IPS DF 6.9 (cell line): ENCODE measurements at regions not wholly inside any gene's neighbourhood (a gene's known extent, or its start where the extent isn't known, plus 50 kb on each side); places are given as distances from the start of the nearest gene placed in this dataset.
"Not testable (repeated sequence)": the region's sequence is repeated elsewhere in the genome, so short reads cannot be mapped to it uniquely, and the experiment has no call there.

Experiments
- DNase-seq: peaks from one replicate; pipeline ENCODE4 v3.0.0-alpha.2; 2013; ENCODE audit warnings: low read depth, low spot score
- H3K27ac ChIP-seq: one replicate; pipeline ENCODE4 v1.5.1; 2013; ENCODE audit warnings: low read length, control low read depth
- H3K27me3 ChIP-seq: 2 replicates; pipeline ENCODE4 v1.6.1; 2013; ENCODE audit warnings: mild to moderate bottlenecking, low read length; ENCODE audit not compliant: control insufficient read depth, insufficient read depth
- H3K36me3 ChIP-seq: 2 replicates; pipeline ENCODE4 v1.6.1; 2013; ENCODE audit warnings: low read length; ENCODE audit not compliant: control insufficient read depth, insufficient read depth
- H3K4me1 ChIP-seq: 2 replicates; pipeline ENCODE4 v1.6.1; 2013; ENCODE audit warnings: low read length; ENCODE audit not compliant: control insufficient read depth, insufficient read depth
- H3K4me3 ChIP-seq: 2 replicates; pipeline ENCODE4 v1.5.1; 2013; ENCODE audit warnings: mild to moderate bottlenecking, low read length
- H3K9me3 ChIP-seq: 2 replicates; pipeline ENCODE4 v1.6.1; 2013; ENCODE audit warnings: low read length, inconsistent platforms; ENCODE audit not compliant: control insufficient read depth, insufficient read depth
- WGBS: extraction: QIAGEN DNeasy Blood & Tissue Kit; methylation state at CpG from one replicate; pipeline ENCODE4 v1.1.7; 2013; ENCODE audit warnings: mixed read lengths, missing lambda C conversion rate; ENCODE audit not compliant: insufficient read length, insufficient coverage; 5-methylcytosine and 5-hydroxymethylcytosine counted together

- H3K9me3 ChIP-seq: no peaks in the 10 kb centered on the region
- H3K27me3 ChIP-seq: no peaks in the 10 kb centered on the region
- 0 out of 2 replicates have a peak, but pooled peaks cover 1% of the 10 kb centered on the region for H3K4me1 ChIP-seq
- no peak overlapping the region for H3K27ac ChIP-seq
- H3K4me3 ChIP-seq: no peak overlapping the region
- no peak for DNase-seq
- H3K36me3 ChIP-seq: no peaks in the 10 kb centered on the region
Observed at GRCh38 chr7:142437741-142438140, 179.9 kb upstream of the PRSS58 start.

DNA sequence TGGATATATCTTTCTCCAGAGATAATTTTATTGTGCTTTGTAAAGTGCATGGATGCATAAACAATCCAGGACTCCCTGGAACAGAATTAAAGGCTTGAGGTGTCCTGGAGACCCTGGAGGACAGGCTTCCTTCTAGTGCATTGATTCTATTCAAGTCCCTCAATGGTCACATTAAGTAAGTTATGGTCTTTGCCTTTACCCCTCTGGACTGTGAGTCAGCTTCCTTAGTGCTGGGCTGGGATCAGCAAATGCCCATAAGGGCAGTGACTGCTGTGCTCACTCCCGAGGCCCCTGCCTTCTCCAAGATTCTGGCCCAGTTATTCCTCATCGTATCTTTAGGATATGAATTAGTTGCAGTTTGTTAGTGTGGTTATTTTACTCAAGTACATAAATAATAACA, 178.7 kb upstream of the PRSS58 start:
- no CpG with 5 or more reads among the region's 2 CpGs for WGBS
- Histone ChIP-seq H3K36me3 (no peaks in the 10 kb centered on the region), H3K9me3 (no peaks in the 10 kb centered on the region), H3K4me3 (no peak overlapping the region), H3K27me3 (no peaks in the 10 kb centered on the region), H3K27ac (no peak overlapping the region), H3K4me1 (0 out of 2 replicates have a peak, but pooled peaks cover 1% of the 10 kb centered on the region)
- DNase-seq: no peak

DNA sequence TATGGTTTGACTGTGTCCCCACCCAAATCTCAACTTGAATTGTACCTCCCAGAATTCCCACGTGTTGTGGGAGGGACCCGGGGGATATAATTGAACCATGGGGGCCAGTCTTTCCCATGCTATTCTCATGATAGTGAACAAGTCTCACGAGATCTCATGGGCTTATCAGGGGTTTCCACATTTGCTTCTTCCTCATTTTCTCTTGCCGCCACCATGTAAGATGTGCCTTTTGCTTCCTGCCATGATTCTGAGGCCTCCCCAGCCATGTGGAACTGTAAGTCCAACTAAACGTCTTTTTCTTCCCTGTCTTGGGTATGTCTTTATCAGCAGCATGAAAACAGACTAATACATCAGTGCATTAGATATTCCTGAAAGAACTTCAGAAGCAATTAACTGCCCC, 177.7 kb upstream of the PRSS58 start:
- no CpG with 5 or more reads among the region's 5 CpGs for WGBS
- not testable (repeated sequence) for H3K4me1 ChIP-seq, H3K9me3 ChIP-seq

GRCh38 chr7:142434666-142435167, 176.9 kb upstream of the PRSS58 start:
- WGBS: no CpG with 5 or more reads among the region's 7 CpGs
- 0 out of 2 replicates have a peak, but pooled peaks cover 1% of the 10 kb centered on the region for H3K4me1 ChIP-seq
- no peaks in the 10 kb centered on the region for H3K9me3 ChIP-seq
- H3K4me3 ChIP-seq: no peak overlapping the region
- DNase-seq: no peak
- no peak overlapping the region for H3K27ac ChIP-seq
- no peaks in the 10 kb centered on the region for H3K27me3 ChIP-seq
- no peaks in the 10 kb centered on the region for H3K36me3 ChIP-seq

More for the DNA sequence above, 177.7 kb upstream of the PRSS58 start:
- DNase-seq, H3K27ac ChIP-seq, H3K36me3 ChIP-seq, H3K4me3 ChIP-seq, H3K27me3 ChIP-seq: not testable (repeated sequence)

DNA sequence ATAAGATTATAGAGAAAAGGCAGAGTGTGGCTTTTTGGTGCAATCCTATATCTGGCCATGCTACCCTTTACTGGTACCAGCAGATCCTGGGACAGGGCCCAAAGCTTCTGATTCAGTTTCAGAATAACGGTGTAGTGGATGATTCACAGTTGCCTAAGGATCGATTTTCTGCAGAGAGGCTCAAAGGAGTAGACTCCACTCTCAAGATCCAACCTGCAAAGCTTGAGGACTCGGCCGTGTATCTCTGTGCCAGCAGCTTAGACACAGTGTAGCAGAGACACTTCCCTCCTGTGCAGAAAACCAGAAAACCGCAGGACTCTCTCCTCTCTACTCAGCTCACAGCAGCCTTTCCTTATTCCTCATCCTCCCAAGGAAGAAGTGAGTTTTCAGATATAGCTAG, 176.3 kb upstream of the PRSS58 start:
- H3K4me3 ChIP-seq, H3K4me1 ChIP-seq, H3K9me3 ChIP-seq, H3K36me3 ChIP-seq, H3K27ac ChIP-seq, H3K27me3 ChIP-seq, DNase-seq: not testable (repeated sequence)
- no CpG with 5 or more reads among the region's 5 CpGs for WGBS

DNA sequence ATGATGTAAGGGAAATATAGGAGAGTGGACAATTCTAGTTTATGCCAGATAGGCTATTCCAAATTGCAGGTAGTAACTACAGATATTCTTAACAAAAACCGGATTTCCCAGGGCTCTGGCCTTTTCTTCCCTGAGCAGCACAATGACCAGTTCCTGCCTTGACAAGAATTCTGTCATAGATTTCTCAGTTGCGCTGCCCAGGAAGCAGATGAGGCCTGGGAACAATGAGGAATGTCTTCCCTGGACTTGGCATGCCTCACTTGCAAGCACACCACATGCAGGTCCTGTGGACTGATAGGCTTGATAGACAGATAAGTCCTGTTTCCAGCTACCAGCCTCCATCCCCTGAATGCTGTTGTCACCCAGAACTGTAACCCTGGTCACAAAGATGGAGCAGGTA, 174.5 kb upstream of the PRSS58 start:
- Histone ChIP-seq H3K9me3 (no peaks in the 10 kb centered on the region), H3K27ac (no peak overlapping the region), H3K4me1 (no peaks in the 10 kb centered on the region), H3K4me3 (no peak overlapping the region), H3K27me3 (no peaks in the 10 kb centered on the region), H3K36me3 (no peaks in the 10 kb centered on the region)
- no peak for DNase-seq
- WGBS: no CpG with 5 or more reads among the region's 2 CpGs

- Histone ChIP-seq H3K9me3 (no peaks in the 10 kb centered on the region), H3K36me3 (no peaks in the 10 kb centered on the region), H3K27ac (no peak overlapping the region), H3K4me1 (no peaks in the 10 kb centered on the region), H3K4me3 (no peak overlapping the region), H3K27me3 (no peaks in the 10 kb centered on the region)
- DNase-seq: no peak
- no CpG with 5 or more reads among the region's 2 CpGs for WGBS
Observed at GRCh38 chr7:142431491-142431890, 173.6 kb upstream of the PRSS58 start.

GRCh38 chr7:142428094-142428493, 170.2 kb upstream of the PRSS58 start:
- H3K4me1 ChIP-seq: no peaks in the 10 kb centered on the region
- no peaks in the 10 kb centered on the region for H3K9me3 ChIP-seq
- H3K27ac ChIP-seq: no peak overlapping the region
- DNase-seq: no peak
- H3K36me3 ChIP-seq: no peaks in the 10 kb centered on the region
- H3K4me3 ChIP-seq: no peak overlapping the region
- H3K27me3 ChIP-seq: no peaks in the 10 kb centered on the region
- WGBS: no CpG with 5 or more reads among the region's 2 CpGs

DNA sequence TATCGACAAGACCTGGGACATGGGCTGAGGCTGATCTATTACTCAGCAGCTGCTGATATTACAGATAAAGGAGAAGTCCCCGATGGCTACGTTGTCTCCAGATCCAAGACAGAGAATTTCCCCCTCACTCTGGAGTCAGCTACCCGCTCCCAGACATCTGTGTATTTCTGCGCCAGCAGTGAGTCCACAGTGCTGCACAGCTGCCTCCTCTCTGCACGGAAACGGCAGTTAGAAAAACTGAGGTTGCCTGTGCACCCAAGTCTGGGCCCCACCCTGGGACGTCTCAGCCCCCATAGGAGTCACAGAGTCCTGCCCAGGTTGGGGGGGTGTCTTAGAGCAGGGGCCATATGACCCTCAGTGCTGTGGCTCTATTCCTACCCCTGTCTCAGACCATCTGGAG, 167.4 kb upstream of the PRSS58 start:
- Histone ChIP-seq H3K9me3 (no peaks in the 10 kb centered on the region), H3K4me3 (no peak overlapping the region), H3K27me3 (no peaks in the 10 kb centered on the region), H3K36me3 (no peaks in the 10 kb centered on the region), H3K4me1 (no peaks in the 10 kb centered on the region; the same call in 1 of the 2 replicates), H3K27ac (no peak overlapping the region)
- DNase-seq: no peak
- whole genome bisulfite sequencing: no CpG with 5 or more reads among the region's 8 CpGs

DNA sequence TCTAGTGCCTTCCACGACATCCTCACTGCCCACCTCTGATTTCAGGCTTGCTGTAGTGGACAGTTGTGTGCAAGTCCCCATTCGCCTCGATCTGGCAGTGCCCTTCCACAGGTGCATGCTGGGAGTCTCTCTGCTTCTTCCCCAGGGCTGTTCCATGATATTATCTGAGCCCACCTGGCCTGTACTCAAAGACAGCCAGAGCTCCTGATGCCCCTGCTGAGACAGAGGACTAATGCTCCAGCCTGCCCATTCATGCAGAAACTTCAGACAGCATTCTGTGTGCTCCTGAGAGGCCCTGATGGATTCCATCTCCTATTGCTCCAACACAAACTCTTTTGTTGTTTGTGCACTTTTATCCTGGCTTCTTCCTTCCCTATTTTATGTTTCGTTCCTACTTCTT, 164.8 kb upstream of the PRSS58 start:
- H3K4me1 ChIP-seq: no peaks in the 10 kb centered on the region; the same call in 1 of the 2 replicates
- DNase-seq: no peak
- no peak overlapping the region for H3K27ac ChIP-seq
- H3K27me3 ChIP-seq: no peaks in the 10 kb centered on the region
- no CpG with 5 or more reads among the region's 4 CpGs for WGBS
- no peak overlapping the region for H3K4me3 ChIP-seq
- H3K36me3 ChIP-seq: no peaks in the 10 kb centered on the region
- no peaks in the 10 kb centered on the region for H3K9me3 ChIP-seq

- Histone ChIP-seq H3K36me3 (no peaks in the 10 kb centered on the region), H3K27me3 (no peaks in the 10 kb centered on the region), H3K9me3 (no peaks in the 10 kb centered on the region), H3K4me1 (no peaks in the 10 kb centered on the region; the same call in 1 of the 2 replicates), H3K4me3 (no peak overlapping the region), H3K27ac (no peak overlapping the region)
- DNase-seq: no peak
- no CpG with 5 or more reads among the region's 5 CpGs for WGBS
Observed at GRCh38 chr7:142420554-142421362, 162.9 kb upstream of the PRSS58 start.
